ENCODE measurements at regions not wholly inside any gene's neighbourhood (a gene's known extent, or its start where the extent isn't known, plus 50 kb on each side); places are given as distances from the start of the nearest gene placed in this dataset.
"Not testable (repeated sequence)": the region's sequence is repeated elsewhere in the genome, so short reads cannot be mapped to it uniquely, and the experiment has no call there.

DNA sequence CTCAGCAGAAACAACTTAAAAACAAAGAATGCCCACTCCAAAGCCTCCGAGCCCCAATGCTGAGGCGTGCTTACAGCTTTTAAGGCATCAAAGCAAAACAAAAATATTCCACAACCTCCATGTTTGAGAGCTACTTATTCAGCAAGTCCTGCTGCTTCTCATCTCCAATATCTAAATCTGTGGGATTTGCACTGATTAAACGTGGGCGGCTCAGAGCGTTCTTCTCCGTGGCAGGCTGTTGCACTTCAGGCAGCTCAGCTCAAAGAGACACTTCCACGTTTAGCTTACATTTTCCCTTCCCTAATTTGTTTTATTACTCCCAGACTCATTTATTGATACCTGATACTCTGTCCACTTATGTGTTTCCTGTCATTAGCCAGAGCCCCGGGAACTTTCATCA, 282.6 kb upstream of the MCTP2 start:
- DNase-seq (ENCODE audit: low read depth): no peak

DNA sequence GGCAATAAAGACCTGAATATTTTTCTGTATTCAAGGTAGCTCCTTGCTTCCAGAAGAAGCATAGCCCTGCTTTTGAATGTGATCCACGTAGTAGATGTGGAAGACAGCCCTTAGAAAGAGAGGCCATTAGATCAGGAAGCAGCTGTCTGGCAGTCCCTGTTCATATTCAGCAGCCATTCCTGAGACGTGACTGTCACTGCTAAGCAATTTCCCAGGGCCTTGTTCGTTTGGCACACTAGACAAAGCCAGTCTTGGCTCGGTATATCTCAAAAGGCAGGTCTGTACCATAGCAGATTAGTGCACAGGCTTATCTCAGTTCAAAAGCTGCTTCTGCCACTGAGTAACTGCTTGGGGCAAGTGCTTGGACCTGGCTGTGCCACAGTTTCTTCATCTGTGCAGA, 287.8 kb upstream of the MCTP2 start:
- DNase-seq (ENCODE audit: low read depth): no peak

DNA sequence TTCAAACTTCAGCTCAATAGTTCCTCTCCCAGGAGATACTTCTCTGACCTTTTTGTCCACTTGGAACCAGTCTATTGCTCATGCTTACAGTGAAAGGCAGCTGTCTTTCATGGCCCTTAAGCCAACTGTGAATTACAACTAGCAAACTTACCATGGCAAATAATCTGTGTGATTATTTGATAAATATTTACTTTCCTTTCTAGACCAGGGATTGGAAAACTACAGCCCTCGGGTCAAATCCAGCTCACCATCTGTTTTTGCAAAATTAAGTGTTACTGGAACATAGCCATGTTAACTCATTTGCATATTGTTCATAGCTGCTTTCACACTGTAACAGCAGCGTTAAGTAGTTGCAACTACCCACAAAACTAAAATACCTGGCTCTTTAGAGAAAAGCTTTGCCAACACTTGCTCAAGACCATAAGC, 289.1 kb upstream of the MCTP2 start:
- DNase-seq (ENCODE audit: low read depth): no peak

DNA sequence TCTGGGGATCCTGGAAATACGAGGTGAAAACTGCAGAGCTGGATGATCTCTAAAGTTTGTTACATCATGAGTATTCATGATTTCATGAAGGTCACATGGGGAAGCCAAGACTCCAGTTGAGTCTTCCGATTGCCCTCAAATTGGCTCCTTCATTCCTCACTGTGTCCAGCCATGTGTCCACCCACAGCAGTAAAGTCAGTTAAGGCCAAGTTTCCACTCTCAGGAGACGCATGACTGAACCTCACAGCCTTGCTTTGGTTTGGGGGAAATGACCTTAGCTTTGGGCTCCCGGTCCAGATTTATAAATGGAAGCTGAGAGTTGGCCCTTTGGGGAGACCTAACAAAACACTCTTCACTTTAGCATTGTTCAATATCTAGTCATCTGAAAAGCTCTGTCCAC, 289.7 kb upstream of the MCTP2 start:
- DNase-seq (ENCODE audit: low read depth): no peak

DNA sequence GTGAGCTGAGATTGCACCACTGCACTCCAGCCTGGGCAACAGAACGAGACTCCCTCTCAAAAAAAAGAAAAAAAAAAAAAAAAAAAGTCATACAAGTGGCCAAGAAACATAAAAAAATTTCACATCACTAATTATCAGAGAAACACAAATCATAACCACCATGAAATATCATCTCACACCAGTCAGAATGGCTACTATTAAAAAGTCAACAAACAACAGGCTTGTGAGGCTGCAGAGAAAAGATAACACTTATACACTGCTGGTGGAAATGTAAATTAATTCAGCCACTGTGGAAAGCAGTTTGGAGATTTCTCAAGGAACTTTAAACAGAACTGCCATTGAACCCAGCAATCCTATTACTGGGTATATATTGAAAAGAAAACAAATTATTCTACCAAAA, 291.1 kb upstream of the MCTP2 start:
- DNase-seq (ENCODE audit: low read depth): no peak

DNA sequence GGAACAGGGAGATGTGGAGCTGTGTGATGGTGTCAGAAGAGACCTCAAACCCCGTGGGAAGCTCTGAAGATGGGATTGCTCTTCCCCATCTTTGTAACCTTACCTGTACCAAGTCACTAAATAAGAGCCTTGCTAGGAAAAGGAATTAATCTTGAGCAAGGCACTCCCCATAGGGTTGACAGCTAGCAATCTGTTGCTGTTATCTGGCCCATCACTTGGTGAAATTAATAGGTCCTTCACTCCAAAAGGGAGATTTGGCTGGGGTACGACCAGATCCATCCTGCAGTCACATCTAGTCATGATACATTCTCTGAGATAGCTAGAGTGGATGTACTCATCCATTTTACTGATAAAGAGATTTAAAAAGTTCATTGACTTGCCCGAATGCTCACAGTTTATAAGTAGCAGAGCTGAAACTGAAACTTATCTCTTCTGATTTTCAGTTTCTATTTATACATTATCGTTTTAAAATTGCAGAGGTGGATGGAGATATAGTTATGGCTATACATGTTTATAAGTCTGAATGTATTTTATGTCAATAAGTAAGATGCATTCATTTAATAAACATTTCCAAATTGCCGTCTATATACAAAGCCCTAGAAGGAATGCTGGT, 299.1 kb upstream of the MCTP2 start:
- no peak for DNase-seq (ENCODE audit: low read depth)

DNA sequence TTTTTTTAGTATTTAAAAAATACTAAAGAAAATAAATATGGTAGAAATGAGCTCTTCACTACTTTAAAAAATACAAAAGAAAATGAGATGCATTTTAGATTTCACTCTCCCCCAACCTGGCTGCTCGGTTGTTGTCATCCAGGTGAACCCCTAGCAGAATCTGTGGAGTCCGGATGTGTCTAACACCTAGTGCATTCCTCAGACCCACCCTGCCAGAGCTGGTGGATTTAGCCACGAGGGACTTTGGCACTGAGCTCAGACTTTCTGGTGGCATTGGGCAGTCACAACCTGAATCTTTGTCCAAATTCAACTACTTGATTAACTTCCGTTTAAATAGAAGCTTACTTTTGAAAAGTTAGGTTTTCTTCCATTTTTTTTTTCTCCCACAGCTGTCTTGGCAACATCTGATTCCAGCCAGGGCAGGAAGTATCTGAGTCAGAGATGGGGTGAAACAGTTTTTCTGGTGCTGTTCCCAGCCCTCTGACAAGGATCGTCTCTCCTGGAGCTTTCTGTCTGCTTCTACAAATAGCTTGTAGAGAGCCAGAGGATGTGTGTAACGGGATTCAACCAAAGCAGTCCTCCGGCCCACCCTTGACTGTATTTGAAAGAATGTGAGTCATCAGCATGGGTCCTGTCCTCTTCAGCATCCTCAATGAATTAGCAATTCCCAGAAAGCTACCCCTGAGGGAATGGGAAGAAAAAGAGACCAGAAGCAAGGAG, 301.8 kb upstream of the MCTP2 start:
- peak; percentile 81 for DNase-seq (ENCODE audit: low read depth)

DNA sequence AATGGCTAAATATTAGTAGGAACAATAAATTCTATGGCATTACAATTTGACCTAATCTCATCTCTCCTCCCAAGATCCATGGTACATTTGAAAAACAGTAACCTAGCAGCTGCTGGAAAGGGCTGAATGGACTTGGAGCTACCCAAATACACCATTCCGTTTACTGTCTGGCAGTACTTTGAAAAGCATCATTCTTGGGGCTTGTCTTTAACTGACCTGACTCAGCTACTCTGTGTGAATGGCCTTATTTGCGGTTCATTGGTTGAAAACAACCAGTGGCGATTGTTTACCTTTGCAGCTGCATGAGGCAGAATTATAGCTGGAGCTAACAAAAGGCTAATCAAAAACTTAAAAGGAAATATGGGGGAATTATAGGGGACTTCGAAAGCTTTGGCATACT, 311.2 kb upstream of the MCTP2 start:
- DNase-seq (ENCODE audit: low read depth): no peak

DNA sequence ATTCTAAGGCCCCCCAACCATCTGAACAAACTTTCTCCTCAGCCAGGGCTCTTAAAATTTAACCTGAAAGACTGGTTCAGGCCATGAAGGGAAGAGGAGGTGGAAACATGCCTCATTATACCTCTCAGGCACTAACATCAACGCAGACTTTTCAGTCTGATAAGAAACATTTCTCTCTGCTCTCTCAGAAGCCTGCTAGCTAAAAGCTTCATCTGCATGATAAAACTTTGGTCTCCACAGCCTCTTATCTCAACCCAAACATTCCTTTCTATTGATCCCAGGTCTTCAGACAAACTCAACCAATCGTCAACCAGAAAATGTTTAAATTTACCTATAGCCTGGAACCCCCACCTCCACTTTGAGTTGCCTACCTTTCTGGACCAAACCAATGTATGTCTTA, 312.6 kb upstream of the MCTP2 start:
- not testable (repeated sequence) for DNase-seq (ENCODE audit: low read depth)

DNA sequence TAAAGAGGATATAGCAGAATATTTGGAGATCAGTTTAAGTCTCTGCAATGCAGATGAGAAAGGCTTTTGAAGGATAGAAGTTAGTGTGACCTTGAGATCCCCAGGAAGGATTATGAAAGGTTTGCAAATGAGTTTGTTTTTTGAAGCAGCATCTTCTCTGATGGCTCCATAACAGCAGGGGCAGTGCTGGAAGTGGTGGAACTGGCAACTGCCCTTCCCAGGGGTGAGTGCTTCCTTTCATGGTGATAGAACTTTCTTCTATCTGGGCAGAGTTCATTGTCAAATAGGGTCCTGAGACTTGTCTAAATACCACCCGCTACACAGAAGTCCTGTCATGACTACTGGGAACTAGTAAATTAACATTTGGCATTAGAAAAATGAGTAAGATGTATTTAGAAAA, 314.2 kb upstream of the MCTP2 start:
- no peak for DNase-seq (ENCODE audit: low read depth)

DNA sequence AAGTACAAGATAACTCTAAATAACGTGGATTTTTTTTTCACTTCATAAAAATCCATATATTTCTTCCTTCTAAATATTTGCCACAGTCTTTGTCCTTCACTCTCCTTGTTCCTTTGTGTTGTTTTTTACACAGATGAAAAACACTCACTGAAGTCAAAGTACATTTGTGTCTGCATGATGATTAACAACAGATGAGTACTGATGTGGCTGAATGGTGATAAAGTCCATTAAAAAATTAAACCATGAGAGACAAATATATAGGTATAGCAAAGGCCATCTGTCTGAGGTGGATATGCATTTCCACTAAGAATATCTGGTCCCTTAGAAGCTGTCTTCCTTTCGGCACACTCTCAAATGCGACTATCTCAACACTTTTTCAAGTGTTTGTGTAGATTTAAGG, 317.5 kb upstream of the MCTP2 start:
- no peak for DNase-seq (ENCODE audit: low read depth)

DNA sequence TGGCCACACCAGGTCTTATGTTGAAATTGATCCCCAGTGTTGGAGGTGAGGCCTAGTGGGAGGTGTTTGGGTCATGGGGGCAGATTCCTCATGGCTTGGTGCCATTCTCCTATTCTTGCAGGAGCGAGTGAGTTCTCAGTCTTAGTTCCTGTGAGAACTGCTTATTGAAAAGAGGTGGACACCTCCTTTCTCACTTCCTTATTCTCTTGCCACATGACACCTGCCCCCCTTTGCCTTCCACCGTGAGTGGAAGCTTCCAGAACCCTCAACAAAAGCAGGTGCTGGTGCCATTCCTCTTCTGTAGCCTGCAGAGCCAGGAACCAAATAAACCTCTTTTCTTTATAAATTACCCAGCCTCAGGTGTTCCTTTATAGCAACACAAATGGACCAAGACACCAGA, 318.1 kb upstream of the MCTP2 start:
- no peak for DNase-seq (ENCODE audit: low read depth)

DNA sequence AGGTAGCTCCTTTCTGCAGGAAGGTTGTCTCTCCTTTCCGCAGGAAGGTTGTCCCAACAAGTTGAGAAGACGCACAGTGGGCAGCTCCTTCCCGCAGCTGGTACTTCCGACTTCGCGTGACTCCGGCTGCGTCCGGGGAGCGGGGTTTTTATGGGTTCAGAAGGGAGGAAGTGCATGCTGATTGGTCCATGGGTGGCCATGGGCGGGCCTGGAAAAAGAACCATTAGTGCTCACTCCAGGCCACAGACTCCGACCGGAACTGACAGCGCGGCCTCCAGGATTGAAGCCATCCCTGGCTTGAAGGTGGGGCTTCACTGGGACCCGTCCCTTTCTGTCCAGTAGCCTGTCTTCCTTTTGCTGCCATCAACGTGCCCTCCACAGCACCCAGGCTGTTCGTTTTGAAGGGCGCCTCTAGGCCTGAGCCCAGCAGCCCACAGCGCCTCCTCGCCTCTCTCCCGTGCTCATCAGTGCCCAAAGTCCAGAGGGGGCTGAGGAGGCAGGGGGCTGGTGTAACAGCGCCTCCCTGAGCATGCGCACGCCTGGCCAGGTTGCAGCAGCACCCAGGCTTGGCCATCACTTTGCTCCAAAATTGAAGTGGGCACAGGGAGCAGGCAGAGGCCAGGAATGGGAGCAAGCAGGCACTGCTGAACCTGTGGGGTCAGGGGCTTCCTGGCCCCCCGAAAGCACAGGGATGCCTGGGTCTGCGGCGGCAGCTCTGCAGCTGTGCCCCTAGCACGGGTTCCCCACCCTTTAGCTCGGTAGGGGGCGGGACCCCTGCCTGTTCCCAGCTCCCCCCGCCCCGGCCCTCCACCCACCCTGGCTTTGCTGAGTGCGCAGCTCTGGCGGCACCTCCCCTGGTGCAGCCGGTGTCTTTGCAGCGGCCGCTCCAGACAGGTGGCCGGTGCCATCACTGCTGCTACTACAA, 330.6 kb upstream of the MCTP2 start:
- no peak for DNase-seq (ENCODE audit: low read depth)

DNA sequence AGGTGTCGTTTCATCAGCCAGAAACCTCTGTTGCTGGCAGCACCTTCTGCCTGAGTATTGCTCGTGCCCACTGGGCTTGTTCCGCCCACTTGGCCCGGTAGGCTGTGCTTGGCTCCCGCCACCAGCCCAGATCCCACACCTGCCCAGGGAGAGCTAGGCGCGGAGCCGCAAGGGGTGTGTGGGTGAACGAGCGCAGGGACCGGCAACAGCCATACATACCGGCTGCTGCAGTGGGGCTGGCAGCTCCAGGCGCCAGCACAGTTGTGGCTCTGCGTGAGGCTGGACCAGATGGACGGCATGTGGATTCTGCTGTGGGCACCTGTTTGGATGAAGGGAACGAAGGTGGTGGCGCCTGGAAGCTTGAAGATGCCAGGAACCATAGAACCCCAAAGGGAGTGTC, 331.5 kb upstream of the MCTP2 start:
- DNase-seq (ENCODE audit: low read depth): no peak

DNA sequence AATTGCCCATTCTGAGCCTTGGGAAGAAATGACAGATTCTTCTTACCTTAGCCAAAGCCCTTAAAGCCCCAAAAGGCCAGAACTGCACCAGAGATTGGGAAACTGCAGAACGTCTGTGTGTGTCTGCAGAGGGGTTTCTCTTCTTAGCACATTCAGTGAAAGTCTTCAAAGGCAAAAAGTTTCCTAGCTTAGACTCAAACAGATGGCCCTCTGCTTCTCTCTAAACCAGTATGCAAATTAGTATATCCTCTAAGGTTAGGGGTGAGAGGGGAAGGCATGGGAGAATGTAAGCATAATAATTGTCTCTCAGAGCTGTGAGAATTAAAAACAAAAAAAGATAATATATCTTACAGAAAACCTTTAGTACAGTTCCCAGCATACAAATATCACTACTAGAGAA, 334.0 kb upstream of the MCTP2 start:
- no peak for DNase-seq (ENCODE audit: low read depth)

DNA sequence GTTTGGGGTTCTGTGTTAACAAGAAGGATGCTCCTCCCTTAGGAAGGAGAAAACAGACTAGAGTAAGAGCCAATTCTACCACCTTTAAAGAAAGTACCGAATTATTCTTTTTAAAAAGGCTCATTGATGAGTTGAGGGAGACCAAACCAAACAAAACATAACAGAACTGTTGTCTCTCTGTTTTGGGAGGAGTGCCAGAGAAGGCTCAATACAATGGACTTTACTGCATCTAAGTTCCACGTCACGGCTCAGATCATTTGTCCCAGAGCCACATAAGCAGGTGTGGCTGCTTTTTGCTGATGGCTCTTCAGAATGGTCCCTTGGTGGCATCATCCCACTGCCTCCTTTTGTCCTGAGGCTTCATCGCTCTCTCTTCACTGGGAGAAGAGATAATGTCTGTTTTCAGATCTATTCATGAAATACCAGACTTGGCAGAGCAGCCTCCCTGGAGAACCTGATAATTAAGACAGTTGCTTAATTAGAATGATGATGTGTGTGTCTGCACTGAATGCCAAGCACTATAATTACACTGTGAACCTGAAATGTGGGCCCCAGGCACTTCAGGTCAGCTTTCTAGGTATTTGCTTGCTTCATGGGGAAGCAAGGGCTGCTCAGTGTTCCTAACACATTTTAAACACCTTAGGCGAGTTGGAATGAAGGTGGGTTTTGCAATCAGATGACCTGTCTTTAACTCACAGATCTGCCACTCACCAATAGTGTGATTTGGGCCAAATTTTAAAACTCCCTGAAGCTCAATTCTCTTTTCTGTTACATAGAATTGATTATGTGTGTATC, 335.2 kb upstream of the MCTP2 start:
- no peak for DNase-seq (ENCODE audit: low read depth)

DNA sequence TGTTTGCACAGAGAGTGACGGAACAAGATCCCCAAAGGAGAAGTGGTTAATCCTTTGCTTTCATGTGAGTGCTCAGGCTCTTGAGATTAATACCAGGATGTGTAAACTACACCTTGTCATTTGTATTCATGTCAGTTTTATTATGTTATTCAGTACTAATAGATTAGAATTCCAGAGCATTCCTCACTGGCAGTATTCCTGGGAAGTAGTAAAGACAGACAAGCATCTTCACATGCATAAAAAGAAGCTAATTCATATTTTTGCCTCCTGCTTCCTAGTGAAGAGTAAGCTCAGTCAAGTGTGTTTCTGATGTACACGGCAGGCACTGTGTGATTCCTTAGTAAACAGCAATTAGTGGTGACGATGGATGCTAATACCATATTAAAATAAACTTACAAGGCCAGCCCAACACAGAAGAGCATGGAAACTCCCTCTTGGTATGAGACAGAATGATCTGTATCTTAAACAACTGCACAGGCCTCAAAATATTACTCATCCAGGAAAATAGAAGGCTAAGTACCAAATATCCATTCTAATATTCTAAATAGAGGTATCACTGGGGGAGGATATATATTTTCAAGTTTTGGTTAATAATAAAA, 336.8 kb upstream of the MCTP2 start:
- no peak for DNase-seq (ENCODE audit: low read depth)

DNA sequence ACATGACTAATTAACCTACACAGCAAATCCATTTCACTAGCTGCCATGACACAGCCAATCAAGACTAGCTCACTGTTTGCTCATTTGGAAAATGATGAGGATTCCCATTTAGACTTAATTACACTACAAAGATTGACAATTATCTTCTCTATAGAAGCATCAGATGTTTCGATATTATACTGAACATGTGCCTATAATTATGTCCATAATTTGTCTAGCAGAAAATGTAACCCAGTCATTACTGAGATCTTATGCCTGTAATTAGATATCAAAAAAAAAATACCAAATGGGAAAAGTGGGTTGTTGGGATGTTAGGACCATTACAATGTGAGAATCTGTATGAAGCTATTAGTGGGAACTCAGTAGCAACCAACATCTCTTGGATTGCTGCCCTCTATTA, 344.2 kb upstream of the MCTP2 start:
- no peak for DNase-seq (ENCODE audit: low read depth)

DNA sequence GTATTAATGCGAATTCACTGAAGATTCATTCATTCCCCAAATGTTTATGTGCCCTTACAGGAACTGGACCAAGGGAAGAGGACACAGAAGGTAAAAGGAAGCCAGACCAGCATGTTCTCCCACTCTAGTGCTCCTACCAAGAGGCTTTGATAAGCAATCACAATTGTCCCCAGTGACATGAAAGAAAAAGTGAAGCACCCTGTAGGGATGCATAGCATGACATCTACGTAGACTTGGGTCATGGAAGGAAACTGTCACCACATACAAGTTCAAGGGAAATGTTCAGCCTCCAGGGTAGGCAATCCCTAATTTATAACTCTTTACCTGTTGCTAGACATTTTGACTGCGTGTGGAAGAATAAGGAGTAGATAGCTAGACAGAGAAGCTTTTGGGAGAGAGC, 348.6 kb upstream of the MCTP2 start:
- DNase-seq (ENCODE audit: low read depth): no peak

DNA sequence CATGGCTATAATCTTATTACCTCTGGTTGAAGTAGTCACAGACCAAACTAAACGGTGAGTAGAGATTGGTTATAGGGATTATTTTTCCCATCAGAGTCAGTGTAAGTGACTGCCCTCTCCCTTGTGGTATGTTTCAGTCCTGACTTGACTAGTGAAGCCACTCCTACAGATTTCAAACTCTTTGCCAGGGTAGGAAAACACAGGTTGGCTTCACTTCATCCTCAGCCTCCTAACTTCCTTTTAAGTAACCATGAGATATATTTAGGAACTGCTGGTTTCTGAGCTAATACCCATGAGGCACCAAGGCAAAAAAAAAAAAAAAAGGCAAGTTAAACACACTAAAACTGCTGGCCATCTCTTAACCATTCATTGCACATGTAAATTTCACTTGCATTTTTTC, 349.2 kb upstream of the MCTP2 start:
- DNase-seq (ENCODE audit: low read depth): no peak

DNA sequence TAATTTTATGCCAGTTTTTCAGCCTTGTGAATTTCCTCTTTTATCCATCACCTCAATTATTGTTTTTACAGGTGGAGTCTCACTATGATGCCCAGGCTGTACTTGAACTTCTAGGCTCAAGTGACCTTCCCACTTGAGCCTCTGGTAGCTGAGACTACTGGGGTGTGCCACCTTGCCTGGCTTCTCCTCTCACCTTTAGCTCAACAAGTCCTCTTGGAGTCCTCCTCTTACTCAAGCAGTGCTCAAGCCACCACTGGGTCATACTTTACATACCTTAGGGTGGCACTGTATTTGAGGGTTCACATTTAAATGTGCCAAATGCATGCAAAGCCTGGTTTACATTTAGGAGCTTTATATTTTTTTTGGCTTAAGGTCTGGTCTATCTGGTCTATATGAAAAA, 350.1 kb upstream of the MCTP2 start:
- DNase-seq (ENCODE audit: low read depth): no peak

DNA sequence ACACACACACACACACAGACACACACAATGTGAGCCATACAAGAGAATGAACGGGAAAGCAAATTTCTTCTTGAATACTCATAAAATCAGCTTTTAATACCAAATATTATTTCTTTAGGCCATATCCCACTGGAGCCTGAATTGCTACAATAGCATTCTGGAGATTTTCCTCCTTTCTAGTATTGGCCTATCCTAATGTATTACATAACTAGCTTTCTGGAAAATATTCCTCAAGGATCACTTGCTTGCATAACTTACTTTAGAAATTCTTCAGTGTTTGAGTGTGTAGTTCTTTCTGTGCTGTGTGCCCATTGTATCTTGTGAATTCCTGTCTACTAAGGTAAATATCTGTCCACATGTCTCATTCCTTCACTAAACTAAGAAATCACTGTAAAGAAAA, 351.0 kb upstream of the MCTP2 start:
- DNase-seq (ENCODE audit: low read depth): no peak

All from GM04504 (cell line).